HG03571 (cell line): ENCODE measurements at regions not wholly inside any gene's neighbourhood (a gene's known extent, or its start where the extent isn't known, plus 50 kb on each side); places are given as distances from the start of the nearest gene placed in this dataset.
"Not testable (repeated sequence)": the region's sequence is repeated elsewhere in the genome, so short reads cannot be mapped to it uniquely, and the experiment has no call there.

Source experiments
- ATAC-seq: cut with Tn5 transposase; IDR thresholded peaks from one replicate; pipeline ENCODE4 v1.9.1; 2021; ENCODE audit not compliant: unreplicated experiment

DNA sequence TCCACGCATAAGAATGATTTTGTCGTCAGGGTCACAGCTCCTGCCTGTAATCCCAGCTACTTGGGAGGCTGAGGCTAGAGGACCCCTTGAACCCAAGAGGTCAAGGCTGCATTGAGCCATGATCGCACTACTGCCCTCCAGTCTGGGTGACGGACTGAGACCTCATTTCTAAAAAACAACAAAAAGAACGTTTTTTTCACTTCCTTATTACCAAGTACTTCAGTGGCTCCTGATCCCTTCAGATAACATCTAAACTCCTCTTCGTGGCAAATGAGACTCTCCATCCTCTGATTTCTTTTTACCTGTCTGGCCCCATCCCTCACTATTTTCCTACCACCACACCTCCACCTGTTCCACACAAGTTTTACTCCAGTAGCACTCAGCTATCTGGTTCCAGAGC is 105.4 kb upstream of the TLK1 start:
- ATAC-seq = no peak

DNA sequence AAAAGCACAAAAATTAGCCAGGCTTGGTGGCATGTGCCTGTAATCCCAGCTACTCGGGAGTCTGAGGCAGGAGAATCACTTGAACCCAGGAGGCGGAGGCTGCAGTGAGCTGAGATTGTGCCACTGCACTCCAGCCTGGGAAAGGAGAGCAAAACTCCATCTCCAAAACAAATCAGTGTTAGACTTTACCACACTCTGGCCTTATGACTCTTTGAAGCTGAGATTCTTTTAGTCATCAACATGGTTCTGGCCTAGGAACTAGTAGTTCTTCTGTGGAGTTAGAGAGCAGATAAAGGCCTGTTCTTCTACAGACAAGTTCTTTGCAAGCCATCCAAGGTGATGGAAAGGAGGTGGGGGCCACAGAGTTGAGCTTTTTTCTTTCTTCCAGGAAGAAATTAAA is 100.8 kb upstream of the TLK1 start:
- ATAC-seq = not testable (repeated sequence)

DNA sequence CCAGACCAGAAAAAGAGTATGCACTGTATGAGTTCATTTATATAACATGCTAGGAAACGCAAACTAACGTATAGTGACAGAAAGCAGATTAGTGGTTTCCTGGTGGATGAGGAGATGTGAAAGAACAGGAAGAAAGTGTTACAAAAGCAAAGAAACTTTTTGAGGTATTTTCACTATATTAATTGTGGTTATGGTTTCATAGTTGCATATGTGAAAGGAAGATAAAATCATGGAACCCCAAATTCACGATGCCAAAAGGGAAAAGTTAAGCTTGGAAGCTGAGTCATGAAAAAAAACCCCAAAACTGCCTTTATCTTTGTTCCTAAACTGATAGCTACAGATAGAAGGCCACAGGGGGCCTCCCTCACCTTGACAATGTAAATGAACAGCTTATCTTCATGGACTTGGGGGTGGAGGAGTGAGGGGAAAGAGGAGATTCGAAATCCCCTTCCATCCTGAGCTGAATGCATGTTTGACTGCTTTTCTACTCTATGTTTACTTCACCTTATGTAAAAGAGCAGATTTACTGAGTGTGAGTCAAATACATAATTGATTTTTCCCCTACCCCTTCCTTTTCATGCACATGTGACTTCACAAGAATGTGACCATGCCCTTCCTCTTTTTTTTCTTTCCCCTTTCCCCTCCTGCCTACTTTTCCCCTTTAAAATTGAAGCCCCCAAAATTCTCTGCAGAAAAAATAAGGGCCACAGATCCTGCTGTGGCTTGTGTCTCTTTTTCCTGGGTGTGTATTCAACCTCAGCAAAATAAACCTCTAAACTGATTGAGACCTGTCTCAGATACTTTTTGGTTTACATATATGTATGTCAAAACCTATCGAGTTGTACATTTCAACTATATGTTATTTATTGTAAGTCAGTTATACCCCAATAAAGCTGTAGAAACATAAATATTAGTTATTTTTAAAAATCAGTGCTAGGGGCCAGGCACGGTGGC is 100.1 kb upstream of the TLK1 start:
- no peak for ATAC-seq

DNA sequence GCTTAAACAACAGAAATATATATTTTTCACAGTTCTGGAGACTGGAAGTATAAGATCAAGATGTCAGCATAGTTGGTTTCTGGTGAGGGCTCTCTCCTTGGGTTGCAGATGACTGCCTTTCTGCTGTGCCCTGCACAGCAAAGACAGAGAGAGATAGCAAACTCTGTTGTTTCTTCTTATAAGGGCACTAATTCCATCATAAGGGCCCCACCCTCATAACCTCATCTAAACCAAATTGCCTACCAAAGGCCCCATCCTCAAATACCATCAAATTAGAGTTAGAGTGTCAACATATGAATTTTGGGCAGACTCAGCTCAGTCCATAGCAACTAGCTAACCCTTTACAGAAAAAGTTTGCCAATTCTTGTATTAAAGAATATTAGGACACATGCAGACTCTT is 94.0 kb upstream of the TLK1 start:
- no peak for ATAC-seq

GRCh38 chr2:171253900-171254650 is 93.4 kb upstream of the TLK1 start:
- ATAC-seq = no peak

DNA sequence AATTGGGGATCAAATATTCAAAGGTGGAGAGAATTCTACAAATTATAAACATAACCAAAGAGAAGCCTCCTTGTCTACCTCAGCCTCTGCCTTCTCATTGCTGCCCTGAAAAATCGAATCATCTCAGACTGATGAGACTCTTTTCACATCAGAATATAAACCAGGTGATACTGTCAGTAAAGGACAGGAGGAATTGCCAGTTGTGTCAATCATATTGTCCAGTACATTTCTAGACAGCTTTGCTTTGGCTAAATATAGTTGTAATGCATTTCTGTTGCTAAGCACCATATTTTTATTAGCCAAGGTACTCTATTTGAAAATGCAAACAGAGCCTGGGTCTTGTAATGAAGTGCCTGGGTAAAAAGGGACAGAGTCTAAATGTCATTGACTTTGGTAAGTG is 92.6 kb upstream of the TLK1 start:
- ATAC-seq = no peak

DNA sequence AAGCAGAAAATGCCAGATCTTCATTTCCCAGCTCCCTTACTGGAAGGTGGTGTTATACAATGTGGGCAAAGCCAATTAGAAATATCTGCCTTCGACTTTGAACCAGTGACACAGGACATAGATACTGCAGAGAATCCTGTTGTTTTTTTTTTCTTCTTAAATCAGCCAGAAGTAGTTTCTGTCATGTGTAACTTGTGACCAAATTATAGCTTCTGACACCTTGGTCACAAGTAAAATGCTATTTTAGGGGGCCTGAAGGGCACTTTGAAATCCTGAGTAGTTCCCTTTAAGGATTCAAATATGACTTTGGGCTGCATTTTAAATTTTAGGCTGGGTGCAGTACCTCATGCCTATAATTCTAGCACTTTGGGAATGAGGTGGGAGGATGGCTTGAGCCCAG is 89.0 kb upstream of the TLK1 start:
- ATAC-seq = no peak

DNA sequence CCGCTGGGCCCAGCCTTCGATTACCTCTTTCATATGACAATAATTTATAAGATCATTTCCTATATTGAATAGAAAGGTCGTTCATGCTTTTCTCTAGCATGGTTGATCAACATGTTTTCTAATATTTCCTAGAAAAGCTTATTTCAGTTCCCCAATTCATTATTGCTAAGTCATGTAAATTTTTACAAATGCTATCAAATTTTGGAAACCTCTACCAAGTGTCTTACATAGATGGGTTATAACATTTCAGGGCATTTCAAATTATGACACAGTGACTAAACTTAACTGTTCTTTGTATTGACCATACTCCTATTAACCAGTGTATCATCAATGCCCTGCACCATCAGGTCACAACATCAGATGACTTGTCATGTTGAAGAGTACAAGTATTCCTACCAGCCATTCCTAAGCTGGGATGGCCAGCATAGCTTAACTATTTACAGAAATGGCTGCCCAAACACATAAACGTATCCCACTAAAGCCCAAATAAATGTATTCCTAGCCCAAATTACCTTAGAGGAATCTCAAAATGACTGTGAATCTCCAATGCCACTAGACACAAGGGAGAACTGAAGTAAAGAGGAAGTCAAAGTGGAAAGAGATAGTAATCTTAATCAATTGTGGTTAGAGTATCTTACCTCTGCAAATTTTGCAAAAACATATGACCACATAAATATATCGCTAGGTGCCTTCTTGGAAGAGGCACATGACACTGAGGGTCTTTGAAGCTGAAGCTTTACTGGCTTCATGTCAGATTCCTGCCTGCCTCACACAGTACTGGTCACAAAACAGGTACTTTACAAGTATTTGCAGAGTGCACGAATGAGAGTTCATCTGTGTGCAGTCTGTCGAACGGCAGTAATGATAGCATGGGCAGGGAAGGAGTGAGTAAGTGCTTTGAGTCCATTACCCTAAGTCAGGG is 87.3 kb upstream of the TLK1 start:
- no peak for ATAC-seq

DNA sequence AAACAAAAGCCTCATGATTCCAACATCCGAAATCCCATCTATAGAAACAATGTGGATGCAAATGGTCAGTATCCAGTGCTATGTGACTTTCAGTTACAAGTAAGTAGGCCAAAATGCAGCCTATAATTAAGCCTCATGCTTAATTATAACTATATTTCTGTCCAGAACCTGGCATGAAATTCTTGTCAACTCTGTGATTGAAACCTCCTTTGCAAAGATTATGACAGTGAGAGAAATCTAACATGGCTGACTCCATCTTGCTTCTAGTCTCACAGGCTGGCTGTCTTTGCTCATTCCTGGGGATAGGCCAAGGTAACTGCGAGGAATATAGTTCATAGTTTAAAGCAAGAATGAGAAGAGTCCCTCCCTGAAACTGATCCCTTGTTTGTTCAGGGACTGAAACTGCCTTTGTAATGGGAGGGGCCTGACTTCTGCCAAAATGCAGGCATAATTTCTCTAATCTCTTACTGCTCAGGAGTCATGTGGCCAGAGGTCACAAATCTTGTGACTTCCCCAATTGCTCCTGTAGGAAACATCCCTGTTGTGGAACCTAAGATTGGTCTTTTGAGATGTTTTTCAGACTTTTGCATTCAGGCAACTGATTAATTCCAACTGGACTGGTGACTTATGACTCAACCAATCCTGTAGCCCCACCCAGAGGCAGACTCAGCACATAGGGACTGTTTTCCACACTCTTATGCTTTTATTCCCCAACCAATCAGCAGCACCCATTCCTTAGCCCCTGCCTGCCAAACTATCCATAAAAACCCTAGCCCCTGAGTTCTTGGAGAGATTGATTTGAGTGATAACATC is 84.5 kb upstream of the TLK1 start:
- ATAC-seq = no peak

DNA sequence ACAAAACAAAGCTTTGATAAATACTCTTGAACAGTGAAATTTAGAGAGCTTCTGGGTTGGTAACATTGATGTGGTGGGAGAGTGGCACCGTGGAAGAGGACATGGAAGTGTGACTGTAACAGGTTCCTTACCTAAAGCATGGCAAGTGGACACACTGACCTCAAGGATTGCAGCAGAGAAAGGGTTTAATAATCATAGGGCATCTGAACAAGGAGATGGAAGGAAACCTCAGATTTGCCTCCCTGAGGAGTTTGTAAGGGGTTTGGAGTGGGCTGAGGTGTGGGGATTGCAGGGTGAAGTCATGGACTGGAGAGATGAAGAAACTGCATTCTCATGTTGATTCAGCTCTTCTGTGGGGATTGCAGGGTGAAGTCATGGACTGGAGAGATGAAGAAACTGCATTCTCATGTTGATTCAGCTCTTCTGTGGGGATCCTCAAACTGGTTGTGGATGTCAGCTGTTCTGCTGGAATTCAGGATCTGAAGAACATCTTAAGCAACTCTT is 83.8 kb upstream of the TLK1 start:
- no peak for ATAC-seq

GRCh38 chr2:171241771-171242170 is 81.1 kb upstream of the TLK1 start:
- no peak for ATAC-seq

DNA sequence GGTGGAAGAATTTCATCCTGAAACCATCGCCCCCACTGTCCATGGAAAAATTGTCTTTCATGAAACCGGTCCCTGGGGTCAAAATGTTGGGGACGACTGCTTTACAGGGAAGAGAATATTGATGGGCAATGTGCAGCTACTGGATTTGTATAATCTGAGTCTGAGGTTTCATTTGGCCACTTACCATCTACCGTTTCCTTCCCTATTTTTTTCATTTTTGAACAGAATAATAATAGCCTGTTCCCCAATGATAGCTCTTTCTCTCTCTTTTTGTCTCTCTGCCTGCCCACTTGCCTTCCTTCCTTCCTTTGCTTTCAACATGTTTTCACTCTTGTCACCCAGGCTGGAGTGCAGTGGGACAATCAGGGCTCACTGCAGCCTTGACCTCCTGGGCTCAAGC is 78.3 kb upstream of the TLK1 start:
- no peak for ATAC-seq

GRCh38 chr2:171237751-171238505 is 77.2 kb upstream of the TLK1 start:
- ATAC-seq = no peak

GRCh38 chr2:171235262-171235881 is 74.7 kb upstream of the TLK1 start:
- no peak for ATAC-seq

DNA sequence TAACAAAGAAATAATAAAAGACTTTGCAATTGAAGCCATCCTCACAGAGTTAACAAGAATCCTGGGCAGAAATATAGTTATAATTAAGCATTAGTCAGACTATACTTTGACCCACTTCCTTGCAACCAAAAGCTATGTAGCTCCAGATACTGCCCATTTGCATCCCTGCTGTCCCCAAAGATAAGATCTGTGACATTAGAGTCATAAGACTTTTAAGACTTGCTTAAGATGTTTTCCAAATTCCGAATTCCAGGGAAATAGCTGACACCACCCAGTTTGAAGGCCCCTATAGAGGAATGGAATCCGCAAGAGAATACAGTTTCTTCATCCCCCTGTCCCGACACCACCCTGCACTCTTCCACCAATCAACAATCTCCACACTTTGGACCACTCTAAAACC is 69.5 kb upstream of the TLK1 start:
- no peak for ATAC-seq

DNA sequence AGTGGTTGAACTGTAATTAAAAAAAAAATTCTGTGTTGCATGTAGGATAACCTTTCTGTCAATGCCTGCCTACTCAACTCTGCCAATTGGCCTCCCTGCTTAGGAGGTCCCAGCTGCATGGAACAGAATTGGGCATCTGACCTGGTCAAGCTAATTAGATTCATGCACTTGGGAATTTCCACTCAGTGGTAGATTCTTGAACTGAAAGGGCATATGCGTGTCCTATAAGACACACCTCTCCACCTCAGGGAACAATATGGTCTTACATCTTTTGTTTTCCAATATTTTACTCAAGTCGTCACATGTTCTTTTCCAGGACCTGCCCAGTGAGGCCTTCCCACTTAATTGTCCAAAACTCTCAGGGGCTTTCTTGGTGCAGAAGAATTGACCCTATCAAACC is 68.1 kb upstream of the TLK1 start:
- no peak for ATAC-seq

- ATAC-seq = no peak
Measured at GRCh38 chr2:171227066-171227782, 66.5 kb upstream of the TLK1 start.

DNA sequence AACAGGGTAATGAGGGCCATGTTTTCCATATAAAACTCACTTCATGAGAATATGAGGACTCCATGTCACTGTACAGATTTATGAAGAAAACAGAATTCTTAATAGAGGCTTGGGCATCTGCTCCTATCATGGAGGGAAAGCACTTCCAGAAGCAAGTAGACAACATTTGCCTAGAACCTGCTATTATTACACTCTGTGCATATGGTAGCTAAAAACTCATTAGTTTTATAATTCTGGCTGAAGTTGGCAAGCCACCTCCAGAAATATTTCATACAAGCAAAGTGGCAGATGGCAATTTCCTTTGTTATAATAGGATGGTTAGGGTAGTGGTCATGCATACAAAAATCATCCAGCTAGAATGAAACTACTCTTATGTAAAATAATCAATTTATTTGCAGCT is 65.8 kb upstream of the TLK1 start:
- ATAC-seq = no peak
